ENCODE measurements at regions not wholly inside any gene's neighbourhood (a gene's known extent, or its start where the extent isn't known, plus 50 kb on each side); places are given as distances from the start of the nearest gene placed in this dataset.

DNA sequence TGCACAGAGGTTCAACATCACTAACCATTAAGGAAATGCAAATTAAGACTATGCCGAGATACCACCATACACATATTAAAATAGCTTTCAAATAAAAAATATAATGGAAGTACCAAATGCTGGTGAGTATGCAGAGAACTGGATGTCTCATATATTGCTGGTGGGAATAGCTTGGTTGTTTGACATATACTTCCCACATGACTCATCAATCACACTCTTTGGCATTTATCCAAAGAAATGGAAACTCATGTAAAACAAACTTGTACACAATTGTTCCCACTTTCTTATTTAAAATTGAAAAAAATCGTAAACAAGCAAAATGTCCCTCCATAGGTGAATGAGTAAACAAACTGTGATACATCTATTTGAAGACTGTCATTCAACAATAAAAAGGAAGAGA, 982.6 kb upstream of the ATXN8OS start:
- TF ChIP-seq, protein P1, sequence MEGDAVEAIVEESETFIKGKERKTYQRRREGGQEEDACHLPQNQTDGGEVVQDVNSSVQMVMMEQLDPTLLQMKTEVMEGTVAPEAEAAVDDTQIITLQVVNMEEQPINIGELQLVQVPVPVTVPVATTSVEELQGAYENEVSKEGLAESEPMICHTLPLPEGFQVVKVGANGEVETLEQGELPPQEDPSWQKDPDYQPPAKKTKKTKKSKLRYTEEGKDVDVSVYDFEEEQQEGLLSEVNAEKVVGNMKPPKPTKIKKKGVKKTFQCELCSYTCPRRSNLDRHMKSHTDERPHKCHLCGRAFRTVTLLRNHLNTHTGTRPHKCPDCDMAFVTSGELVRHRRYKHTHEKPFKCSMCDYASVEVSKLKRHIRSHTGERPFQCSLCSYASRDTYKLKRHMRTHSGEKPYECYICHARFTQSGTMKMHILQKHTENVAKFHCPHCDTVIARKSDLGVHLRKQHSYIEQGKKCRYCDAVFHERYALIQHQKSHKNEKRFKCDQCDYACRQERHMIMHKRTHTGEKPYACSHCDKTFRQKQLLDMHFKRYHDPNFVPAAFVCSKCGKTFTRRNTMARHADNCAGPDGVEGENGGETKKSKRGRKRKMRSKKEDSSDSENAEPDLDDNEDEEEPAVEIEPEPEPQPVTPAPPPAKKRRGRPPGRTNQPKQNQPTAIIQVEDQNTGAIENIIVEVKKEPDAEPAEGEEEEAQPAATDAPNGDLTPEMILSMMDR (IDR thresholded peaks at IDR 0.05; ENCODE audit: low read depth, low read length, missing input control) = no peak
- no peak for TF ChIP-seq EGR1 (IDR thresholded peaks at IDR 0.05; ENCODE audit: low read depth in 2 of 2)
- TF ChIP-seq JUND (IDR thresholded peaks at IDR 0.05) = no peak
- TF ChIP-seq, protein P2, sequence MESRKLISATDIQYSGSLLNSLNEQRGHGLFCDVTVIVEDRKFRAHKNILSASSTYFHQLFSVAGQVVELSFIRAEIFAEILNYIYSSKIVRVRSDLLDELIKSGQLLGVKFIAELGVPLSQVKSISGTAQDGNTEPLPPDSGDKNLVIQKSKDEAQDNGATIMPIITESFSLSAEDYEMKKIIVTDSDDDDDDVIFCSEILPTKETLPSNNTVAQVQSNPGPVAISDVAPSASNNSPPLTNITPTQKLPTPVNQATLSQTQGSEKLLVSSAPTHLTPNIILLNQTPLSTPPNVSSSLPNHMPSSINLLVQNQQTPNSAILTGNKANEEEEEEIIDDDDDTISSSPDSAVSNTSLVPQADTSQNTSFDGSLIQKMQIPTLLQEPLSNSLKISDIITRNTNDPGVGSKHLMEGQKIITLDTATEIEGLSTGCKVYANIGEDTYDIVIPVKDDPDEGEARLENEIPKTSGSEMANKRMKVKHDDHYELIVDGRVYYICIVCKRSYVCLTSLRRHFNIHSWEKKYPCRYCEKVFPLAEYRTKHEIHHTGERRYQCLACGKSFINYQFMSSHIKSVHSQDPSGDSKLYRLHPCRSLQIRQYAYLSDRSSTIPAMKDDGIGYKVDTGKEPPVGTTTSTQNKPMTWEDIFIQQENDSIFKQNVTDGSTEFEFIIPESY (IDR thresholded peaks at IDR 0.05) = no peak
- no peak for TF ChIP-seq HNF4A (conservative IDR thresholded peaks at IDR 0.05)
